Spleen (tissue), 11 donors: ENCODE measurements at regions not wholly inside any gene's neighbourhood (a gene's known extent, or its start where the extent isn't known, plus 50 kb on each side); places are given as distances from the start of the nearest gene placed in this dataset.

ENCODE experiments used
- DNase-seq: peaks from one replicate; pipeline ENCODE4 v3.0.0-alpha.2; 2020
- H3K27ac ChIP-seq, 8 donors: fragments of 200-600 bp; sonication (generic) in 7 of 8; 1 replicate in 4 of 8; 2 replicates in 4 of 8; pipeline versions ENCODE4 v1.5.0 to v1.8.0; 2016 to 2021; ENCODE audit warnings: inconsistent platforms in 4 of 8, mild to moderate bottlenecking in 4 of 8, moderate library complexity in 1 of 8
- H3K27me3 ChIP-seq, 7 donors: fragments of 200-600 bp; sonication (generic) in 6 of 7; replicated peaks in 1 of 7; 1 replicate in 4 of 7; 2 replicates in 3 of 7; pipeline versions ENCODE4 v1.5.0 to v1.8.0; 2016 to 2021; ENCODE audit warnings: inconsistent platforms in 3 of 7, mild to moderate bottlenecking in 1 of 7
- H3K36me3 ChIP-seq, 6 donors: fragments of 200-600 bp; sonication (generic) in 5 of 6; 1 replicate in 4 of 6; 2 replicates in 2 of 6; pipeline versions ENCODE4 v1.5.0 to v1.8.0; 2016 to 2021; ENCODE audit warnings: inconsistent platforms in 2 of 6
- H3K4me1 ChIP-seq, 6 donors: fragments of 200-600 bp; sonication (generic) in 5 of 6; 1 replicate in 3 of 6; 2 replicates in 3 of 6; pipeline versions ENCODE4 v1.5.0 to v1.8.0; 2016 to 2021; ENCODE audit warnings: inconsistent platforms in 3 of 6
- H3K4me3 ChIP-seq, 8 donors: fragments of 200-600 bp; sonication (generic) in 7 of 8; 1 replicate in 4 of 8; 2 replicates in 4 of 8; pipeline versions ENCODE4 v1.5.0 to v1.8.0; 2016 to 2021; ENCODE audit warnings: inconsistent platforms in 4 of 8, mild to moderate bottlenecking in 4 of 8, moderate library complexity in 2 of 8
- H3K9me3 ChIP-seq, 8 donors: fragments of 200-600 bp; sonication (generic) in 7 of 8; 1 replicate in 4 of 8; 2 replicates in 4 of 8; pipeline versions ENCODE4 v1.5.0 to v1.8.0; 2016 to 2021; ENCODE audit warnings: inconsistent platforms in 4 of 8
- CTCF ChIP-seq, 11 experiments: fragments of 200-600 bp in 7 of 11; fragments of 450-650 bp in 4 of 11; sonication (generic) in 4 of 11; IDR thresholded peaks in 8 of 11; conservative IDR thresholded peaks in 3 of 11; 1 replicate in 7 of 11; 2 replicates in 4 of 11; pipeline versions ENCODE4 v1.4.0 to v1.8.0; 2016 to 2021; ENCODE audit warnings: antibody characterized with exemption in 11 of 11, inconsistent platforms in 4 of 11, mild to moderate bottlenecking in 1 of 11
- POLR2A ChIP-seq, 3 donors: fragments of 450-650 bp; IDR thresholded peaks; one replicate each; pipeline ENCODE4 v1.5.1; 2017; ENCODE audit warnings: antibody characterized with exemption in 3 of 3, mild to moderate bottlenecking in 1 of 3
- POLR2AphosphoS5 ChIP-seq, 3 donors: sonication (generic); formaldehyde crosslinking; IDR thresholded peaks; one replicate each; pipeline ENCODE4 v1.5.1; 2017; ENCODE audit warnings: antibody characterized with exemption in 3 of 3
- WGBS, 5 donors: extraction: QIAGEN DNeasy Blood & Tissue Kit in 3 of 5; methylation state at CpG; one replicate each; pipeline versions ENCODE4 v1.1.5 to v1.1.7; 2013 to 2018; 5-methylcytosine and 5-hydroxymethylcytosine counted together
- intact Hi-C: fragments of 100-400 bp; cut with DNase I; formaldehyde crosslinking; loops from one replicate; pipeline ENCODE4 v1.15.0; 2023; ENCODE audit warnings: low total_unique reads
- donor health status: healthy with polysubstance abuse.
- donor health status: DM: no; HTN: no; CAD: no; lungs with moderate emphysema.
- donor health status: DM: no; HTN: no; CAD: no.
- donor health status: Bipolar disorder and iron deficiency.
- donor health status: healthy.
- donor health status: DM: no; HTN: no; CAD: no.
- donor health status: DM: yes; HTN: yes; CAD: no.

- H3K9me3 ChIP-seq = peaks cover 0 to 19% (median 0%) of the 10 kb centered on the region in 8 donors
- no peak for TF ChIP-seq POLR2AphosphoS5 (IDR thresholded peaks at IDR 0.05)
- no peak for TF ChIP-seq CTCF (IDR thresholded peaks at IDR 0.05 in 8 of 11, conservative IDR thresholded peaks at IDR 0.05 in 3 of 11)
- no peak for TF ChIP-seq POLR2A (IDR thresholded peaks at IDR 0.05)
- no peaks in the 10 kb centered on the region for H3K27me3 ChIP-seq
- no peak overlapping the region for H3K4me3 ChIP-seq
- no peak for DNase-seq
- no peaks in the 10 kb centered on the region for H3K36me3 ChIP-seq
- 70 to 92% (median 82%) methylated on average over 1 of the region's 1 CpG for WGBS, 5 donors
- intact Hi-C loops = no loop called here
- H3K27ac ChIP-seq = no peak overlapping the region
- no peaks in the 10 kb centered on the region for H3K4me1 ChIP-seq
Measured at GRCh38 chr16:64098451-64098850, 1023.4 kb downstream of the CDH11 start.

GRCh38 chr16:64096689-64097088, 1025.2 kb downstream of the CDH11 start:
- no peak for DNase-seq
- Histone ChIP-seq H3K4me1 (no peaks in the 10 kb centered on the region), H3K4me3 (no peak overlapping the region), H3K27ac (no peak overlapping the region), H3K27me3 (no peaks in the 10 kb centered on the region), H3K36me3 (no peaks in the 10 kb centered on the region), H3K9me3 (peaks cover 0 to 19% (median 0%) of the 10 kb centered on the region in 8 donors)
- intact Hi-C loops = no loop called here
- TF ChIP-seq POLR2AphosphoS5 (IDR thresholded peaks at IDR 0.05) (no peak), POLR2A (IDR thresholded peaks at IDR 0.05) (no peak), CTCF (IDR thresholded peaks at IDR 0.05 in 8 of 11, conservative IDR thresholded peaks at IDR 0.05 in 3 of 11) (no peak)
- WGBS, 5 donors = 83 to 97% (median 87%) methylated on average over 1 of the region's 1 CpG

- no peak for TF ChIP-seq POLR2A (IDR thresholded peaks at IDR 0.05)
- TF ChIP-seq POLR2AphosphoS5 (IDR thresholded peaks at IDR 0.05) = no peak
- no peak for TF ChIP-seq CTCF (IDR thresholded peaks at IDR 0.05 in 8 of 11, conservative IDR thresholded peaks at IDR 0.05 in 3 of 11)
- H3K4me1 ChIP-seq = no peaks in the 10 kb centered on the region
- intact Hi-C loops = no loop called here
- no peak overlapping the region for H3K4me3 ChIP-seq
- DNase-seq = no peak
- H3K36me3 ChIP-seq = no peaks in the 10 kb centered on the region
- H3K27ac ChIP-seq = no peak overlapping the region
- no peaks in the 10 kb centered on the region for H3K27me3 ChIP-seq
- peaks cover 0 to 19% (median 0%) of the 10 kb centered on the region in 8 donors for H3K9me3 ChIP-seq
- WGBS, 5 donors = 71 to 78% (median 73%) methylated on average over 7 of the region's 7 CpGs
Measured at GRCh38 chr16:64094992-64095634, 1026.8 kb downstream of the CDH11 start.

GRCh38 chr16:64094181-64094965, 1027.5 kb downstream of the CDH11 start:
- TF ChIP-seq POLR2A (IDR thresholded peaks at IDR 0.05) = no peak
- TF ChIP-seq POLR2AphosphoS5 (IDR thresholded peaks at IDR 0.05) = no peak
- TF ChIP-seq CTCF (IDR thresholded peaks at IDR 0.05 in 8 of 11, conservative IDR thresholded peaks at IDR 0.05 in 3 of 11) = no peak
- Histone ChIP-seq H3K4me3 (no peak overlapping the region), H3K9me3 (peaks cover 0 to 19% (median 0%) of the 10 kb centered on the region in 8 donors), H3K36me3 (no peaks in the 10 kb centered on the region), H3K27me3 (no peaks in the 10 kb centered on the region), H3K4me1 (no peaks in the 10 kb centered on the region), H3K27ac (no peak overlapping the region)
- no peak for DNase-seq
- intact Hi-C loops = no loop called here
- 69 to 84% (median 75%) methylated on average over 4 of the region's 4 CpGs for WGBS, 5 donors
